NCI-H1105 treated with DMSO at 0.1 percent for 48 hours (cell line): ENCODE measurements at regions not wholly inside any gene's neighbourhood (a gene's known extent, or its start where the extent isn't known, plus 50 kb on each side); places are given as distances from the start of the nearest gene placed in this dataset.
"Not testable (repeated sequence)": the region's sequence is repeated elsewhere in the genome, so short reads cannot be mapped to it uniquely, and the experiment has no call there.

Source experiments
- DNase-seq: peaks from one replicate; lab custom pipeline; 2025; lab: John Stamatoyannopoulos, UW

- no peak for DNase-seq
Measured at GRCh38 chr14:25699981-25700380, 650.0 kb upstream of the STXBP6 start.

GRCh38 chr14:25698111-25698510 lies 648.2 kb upstream of the STXBP6 start:
- DNase-seq, result no peak

GRCh38 chr14:25696176-25696575 lies 646.2 kb upstream of the STXBP6 start:
- no peak for DNase-seq

- DNase-seq, result no peak
Measured at GRCh38 chr14:25685004-25685403, 635.1 kb upstream of the STXBP6 start.

GRCh38 chr14:25680934-25681333 lies 631.0 kb upstream of the STXBP6 start:
- no peak for DNase-seq

GRCh38 chr14:25680511-25680910 lies 630.6 kb upstream of the STXBP6 start:
- DNase-seq, result not testable (repeated sequence)

- no peak for DNase-seq
Measured at GRCh38 chr14:25677111-25677510, 627.2 kb upstream of the STXBP6 start.

GRCh38 chr14:25667387-25667786 lies 617.4 kb upstream of the STXBP6 start:
- no peak for DNase-seq

- DNase-seq, result no peak
Measured at GRCh38 chr14:25666877-25667276, 616.9 kb upstream of the STXBP6 start.

GRCh38 chr14:25658988-25659387 lies 609.0 kb upstream of the STXBP6 start:
- DNase-seq, result peak; percentile 84

- DNase-seq, result no peak
Measured at GRCh38 chr14:25630447-25630846, 580.5 kb upstream of the STXBP6 start.

- DNase-seq, result no peak
Measured at GRCh38 chr14:25628978-25629377, 579.0 kb upstream of the STXBP6 start.

GRCh38 chr14:25628390-25628789 lies 578.4 kb upstream of the STXBP6 start:
- DNase-seq, result no peak

- DNase-seq, result no peak
Measured at GRCh38 chr14:25626986-25627385, 577.0 kb upstream of the STXBP6 start.

GRCh38 chr14:25622763-25623162 lies 572.8 kb upstream of the STXBP6 start:
- peak; percentile 92 for DNase-seq

- DNase-seq, result no peak
Measured at GRCh38 chr14:25620515-25620914, 570.6 kb upstream of the STXBP6 start.

GRCh38 chr14:25615174-25615573 lies 565.2 kb upstream of the STXBP6 start:
- no peak for DNase-seq

GRCh38 chr14:25607192-25607591 lies 557.2 kb upstream of the STXBP6 start:
- DNase-seq, result no peak

- no peak for DNase-seq
Measured at GRCh38 chr14:25602106-25602505, 552.2 kb upstream of the STXBP6 start.

GRCh38 chr14:25588751-25589150 lies 538.8 kb upstream of the STXBP6 start:
- no peak for DNase-seq

- no peak for DNase-seq
Measured at GRCh38 chr14:25574628-25575325, 524.8 kb upstream of the STXBP6 start.

GRCh38 chr14:25570483-25570882 lies 520.5 kb upstream of the STXBP6 start:
- DNase-seq, result peak; percentile 73

- DNase-seq, result no peak
Measured at GRCh38 chr14:25557466-25557865, 507.5 kb upstream of the STXBP6 start.

- DNase-seq, result no peak
Measured at GRCh38 chr14:25552826-25553225, 502.9 kb upstream of the STXBP6 start.
